ENCODE measurements at regions not wholly inside any gene's neighbourhood (a gene's known extent, or its start where the extent isn't known, plus 50 kb on each side); places are given as distances from the start of the nearest gene placed in this dataset.

- no peak for TF ChIP-seq CTCF (IDR thresholded peaks at IDR 0.05)
- no peak for TF ChIP-seq TCF7L2 (IDR thresholded peaks at IDR 0.05; ENCODE audit: low read depth, low read length)
- no peak for TF ChIP-seq POLR2AphosphoS5 (IDR thresholded peaks at IDR 0.05; ENCODE audit: low read depth, low read length)
- no peak for TF ChIP-seq REST (IDR thresholded peaks at IDR 0.05; ENCODE audit: insufficient read depth in 1 of 2, low read depth in 2 of 2, low read length in 1 of 2)
- TF ChIP-seq SIN3A (IDR thresholded peaks at IDR 0.05; ENCODE audit: borderline replicate concordance, insufficient read depth, low read depth, low read length): no peak
These were observed 119.5 kb upstream of the UNC5B start for GRCh38 chr10:71092812-71093401.

Measured in Panc1 (cell line).